Panc1 (cell line): ENCODE measurements at regions not wholly inside any gene's neighbourhood (a gene's known extent, or its start where the extent isn't known, plus 50 kb on each side); places are given as distances from the start of the nearest gene placed in this dataset.

Experiments
- POLR2AphosphoS5 ChIP-seq: IDR thresholded peaks from 2 replicates; pipeline ENCODE4 v1.6.1; 2012; ENCODE audit warnings: mild to moderate bottlenecking, low read depth, low read length, moderate library complexity
- SIN3A ChIP-seq: IDR thresholded peaks from 2 replicates; pipeline ENCODE4 v1.6.1; 2012; ENCODE audit warnings: low read depth, mild to moderate bottlenecking, low read length, moderate library complexity, borderline replicate concordance; ENCODE audit not compliant: insufficient read depth
- TF ChIP-seq, protein P1 (sequence below): fragments of 450-650 bp; IDR thresholded peaks from 2 replicates; pipeline ENCODE4 v1.5.1; 2017; ENCODE audit warnings: mild to moderate bottlenecking
- TF ChIP-seq, protein P2 (sequence below), 2 experiments: IDR thresholded peaks; 2 replicates each; pipeline ENCODE4 v1.6.1; 2011 to 2012; ENCODE audit warnings: low read depth in 2 of 2, control low read depth in 1 of 2, low read length in 1 of 2, mild to moderate bottlenecking in 1 of 2, moderate library complexity in 1 of 2; ENCODE audit not compliant: insufficient read depth in 1 of 2

DNA sequence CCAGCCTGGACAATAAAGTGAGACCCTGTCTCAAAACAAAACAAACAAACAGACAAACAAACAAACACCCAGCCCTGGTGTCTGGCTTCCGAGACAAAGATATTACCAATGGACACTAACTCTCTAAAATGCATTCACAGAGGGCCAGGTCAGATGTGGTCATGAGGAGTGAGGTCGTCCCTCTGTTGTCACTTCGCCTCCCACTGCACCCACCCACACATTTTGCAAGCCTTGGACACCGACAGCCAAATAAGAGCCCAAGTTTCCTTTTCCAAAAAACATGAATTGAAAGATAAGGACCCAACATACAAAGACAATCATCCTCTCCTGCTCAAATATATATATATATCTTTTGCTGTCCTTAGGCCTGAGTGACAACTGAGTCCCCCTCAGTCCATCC, 319.9 kb downstream of the TSN start:
- TF ChIP-seq, protein P1, sequence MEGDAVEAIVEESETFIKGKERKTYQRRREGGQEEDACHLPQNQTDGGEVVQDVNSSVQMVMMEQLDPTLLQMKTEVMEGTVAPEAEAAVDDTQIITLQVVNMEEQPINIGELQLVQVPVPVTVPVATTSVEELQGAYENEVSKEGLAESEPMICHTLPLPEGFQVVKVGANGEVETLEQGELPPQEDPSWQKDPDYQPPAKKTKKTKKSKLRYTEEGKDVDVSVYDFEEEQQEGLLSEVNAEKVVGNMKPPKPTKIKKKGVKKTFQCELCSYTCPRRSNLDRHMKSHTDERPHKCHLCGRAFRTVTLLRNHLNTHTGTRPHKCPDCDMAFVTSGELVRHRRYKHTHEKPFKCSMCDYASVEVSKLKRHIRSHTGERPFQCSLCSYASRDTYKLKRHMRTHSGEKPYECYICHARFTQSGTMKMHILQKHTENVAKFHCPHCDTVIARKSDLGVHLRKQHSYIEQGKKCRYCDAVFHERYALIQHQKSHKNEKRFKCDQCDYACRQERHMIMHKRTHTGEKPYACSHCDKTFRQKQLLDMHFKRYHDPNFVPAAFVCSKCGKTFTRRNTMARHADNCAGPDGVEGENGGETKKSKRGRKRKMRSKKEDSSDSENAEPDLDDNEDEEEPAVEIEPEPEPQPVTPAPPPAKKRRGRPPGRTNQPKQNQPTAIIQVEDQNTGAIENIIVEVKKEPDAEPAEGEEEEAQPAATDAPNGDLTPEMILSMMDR = no peak
- TF ChIP-seq POLR2AphosphoS5 = no peak
- no peak for TF ChIP-seq SIN3A
- TF ChIP-seq, protein P2, sequence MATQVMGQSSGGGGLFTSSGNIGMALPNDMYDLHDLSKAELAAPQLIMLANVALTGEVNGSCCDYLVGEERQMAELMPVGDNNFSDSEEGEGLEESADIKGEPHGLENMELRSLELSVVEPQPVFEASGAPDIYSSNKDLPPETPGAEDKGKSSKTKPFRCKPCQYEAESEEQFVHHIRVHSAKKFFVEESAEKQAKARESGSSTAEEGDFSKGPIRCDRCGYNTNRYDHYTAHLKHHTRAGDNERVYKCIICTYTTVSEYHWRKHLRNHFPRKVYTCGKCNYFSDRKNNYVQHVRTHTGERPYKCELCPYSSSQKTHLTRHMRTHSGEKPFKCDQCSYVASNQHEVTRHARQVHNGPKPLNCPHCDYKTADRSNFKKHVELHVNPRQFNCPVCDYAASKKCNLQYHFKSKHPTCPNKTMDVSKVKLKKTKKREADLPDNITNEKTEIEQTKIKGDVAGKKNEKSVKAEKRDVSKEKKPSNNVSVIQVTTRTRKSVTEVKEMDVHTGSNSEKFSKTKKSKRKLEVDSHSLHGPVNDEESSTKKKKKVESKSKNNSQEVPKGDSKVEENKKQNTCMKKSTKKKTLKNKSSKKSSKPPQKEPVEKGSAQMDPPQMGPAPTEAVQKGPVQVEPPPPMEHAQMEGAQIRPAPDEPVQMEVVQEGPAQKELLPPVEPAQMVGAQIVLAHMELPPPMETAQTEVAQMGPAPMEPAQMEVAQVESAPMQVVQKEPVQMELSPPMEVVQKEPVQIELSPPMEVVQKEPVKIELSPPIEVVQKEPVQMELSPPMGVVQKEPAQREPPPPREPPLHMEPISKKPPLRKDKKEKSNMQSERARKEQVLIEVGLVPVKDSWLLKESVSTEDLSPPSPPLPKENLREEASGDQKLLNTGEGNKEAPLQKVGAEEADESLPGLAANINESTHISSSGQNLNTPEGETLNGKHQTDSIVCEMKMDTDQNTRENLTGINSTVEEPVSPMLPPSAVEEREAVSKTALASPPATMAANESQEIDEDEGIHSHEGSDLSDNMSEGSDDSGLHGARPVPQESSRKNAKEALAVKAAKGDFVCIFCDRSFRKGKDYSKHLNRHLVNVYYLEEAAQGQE (IDR thresholded peaks at IDR 0.05; ENCODE audit: insufficient read depth in 1 of 2, low read depth in 2 of 2, low read length in 1 of 2) = no peak
